NCI-H774 (cell line): ENCODE measurements at regions not wholly inside any gene's neighbourhood (a gene's known extent, or its start where the extent isn't known, plus 50 kb on each side); places are given as distances from the start of the nearest gene placed in this dataset.

ENCODE experiments used
- DNase-seq: peaks from one replicate; lab custom pipeline; 2025; lab: John Stamatoyannopoulos, UW

GRCh38 chr5:114153833-114154232, 208.0 kb upstream of the KCNN2 start:
- no peak for DNase-seq

- DNase-seq, result no peak
These were observed 195.8 kb upstream of the KCNN2 start for GRCh38 chr5:114166081-114166480.

GRCh38 chr5:114174131-114174530, 187.7 kb upstream of the KCNN2 start:
- no peak for DNase-seq

DNA sequence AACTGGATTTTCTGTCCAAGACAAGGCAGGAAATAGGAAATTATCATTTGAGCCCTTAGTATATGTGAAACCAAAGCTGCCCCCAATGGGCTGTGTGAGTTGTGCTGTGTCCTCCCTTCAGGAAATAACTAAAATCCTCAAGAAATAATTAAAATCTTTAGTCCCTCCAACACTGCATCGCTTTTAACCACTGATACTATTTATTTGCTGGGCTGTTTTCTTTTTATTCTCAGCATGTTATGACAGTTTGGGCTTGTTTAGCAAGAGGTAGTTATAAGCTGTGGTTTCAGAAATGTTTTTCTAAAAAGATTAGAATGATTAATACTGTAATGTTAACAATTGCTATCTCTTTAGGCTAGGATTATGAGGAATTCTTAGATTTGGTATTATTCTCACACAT, 187.0 kb upstream of the KCNN2 start:
- no peak for DNase-seq

DNA sequence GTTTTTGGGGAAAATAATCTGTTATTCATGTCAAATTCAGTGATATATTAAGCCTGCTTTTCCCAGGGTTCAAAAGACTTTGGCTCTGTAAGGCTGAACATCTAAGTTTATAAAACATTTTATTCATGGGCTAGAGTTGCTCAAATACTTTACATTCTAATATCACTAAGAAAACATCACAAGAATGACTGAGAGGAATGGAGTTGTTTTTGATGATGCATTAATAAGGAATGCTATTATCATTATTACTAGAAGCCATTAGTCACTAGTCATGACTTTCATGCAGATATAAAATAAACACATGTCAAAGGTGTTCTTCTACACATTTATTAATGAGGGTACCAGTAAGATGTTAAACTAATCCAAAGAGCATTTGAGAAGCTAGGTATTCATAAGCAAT, 185.5 kb upstream of the KCNN2 start:
- no peak for DNase-seq

- no peak for DNase-seq
These were observed 182.7 kb upstream of the KCNN2 start for GRCh38 chr5:114179134-114179533.

- no peak for DNase-seq
These were observed 177.9 kb upstream of the KCNN2 start for GRCh38 chr5:114184006-114184405.

DNA sequence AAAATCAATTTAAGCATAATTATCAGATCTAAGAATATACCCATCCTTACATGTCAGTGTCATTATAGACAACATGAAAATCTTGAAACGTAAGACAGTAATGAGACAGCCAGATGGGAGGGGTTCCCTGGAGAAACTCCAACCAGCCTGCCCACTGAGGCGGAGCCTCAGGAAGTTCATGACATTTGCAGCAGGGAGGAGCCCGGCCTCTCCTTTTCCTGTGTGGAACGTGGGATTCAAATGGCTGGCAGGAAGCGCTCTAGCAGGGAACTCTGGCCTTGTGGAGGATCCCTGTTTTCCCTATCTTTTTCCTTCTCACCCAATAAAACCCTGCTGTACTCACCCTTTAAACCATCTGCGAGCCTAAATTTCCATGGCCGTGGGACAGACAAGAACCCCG, 176.6 kb upstream of the KCNN2 start:
- no peak for DNase-seq

DNA sequence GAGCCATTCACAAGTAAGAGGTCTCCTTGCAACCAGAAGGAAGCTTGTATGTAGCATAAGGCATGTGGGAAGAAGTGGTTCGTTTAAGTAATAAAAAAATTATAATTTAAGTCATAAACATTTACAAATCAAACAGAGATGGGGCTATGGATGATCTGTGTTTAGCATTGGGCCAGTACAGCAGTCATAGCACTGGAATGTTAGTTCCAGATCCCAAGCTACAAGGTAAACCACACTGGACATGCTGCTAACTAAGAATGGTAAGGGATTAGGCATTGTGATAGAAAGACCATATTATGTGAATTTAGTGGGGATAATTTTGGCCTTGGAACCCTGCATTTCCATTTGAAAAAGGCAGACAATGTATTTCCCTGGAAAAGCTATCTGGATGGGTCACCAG, 170.4 kb upstream of the KCNN2 start:
- DNase-seq, result no peak

DNA sequence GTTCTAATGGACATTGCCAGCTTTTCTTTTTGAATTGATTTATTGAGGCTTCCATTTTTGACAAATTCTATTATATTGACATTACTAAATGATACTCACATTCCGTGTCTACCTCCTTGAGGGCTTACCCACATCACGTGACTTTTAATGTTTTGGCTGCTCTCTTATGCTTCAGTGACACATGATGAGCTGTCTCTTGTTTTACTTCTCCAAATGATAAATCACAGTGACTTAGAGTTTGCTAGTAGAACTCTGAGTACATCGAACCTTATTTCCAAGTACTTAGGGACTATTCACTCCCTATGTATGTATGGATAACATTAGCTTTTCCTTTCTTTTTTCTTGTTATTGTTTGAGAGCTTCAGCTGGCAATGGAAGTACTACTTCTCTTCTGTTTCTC, 169.8 kb upstream of the KCNN2 start:
- DNase-seq, result no peak

DNA sequence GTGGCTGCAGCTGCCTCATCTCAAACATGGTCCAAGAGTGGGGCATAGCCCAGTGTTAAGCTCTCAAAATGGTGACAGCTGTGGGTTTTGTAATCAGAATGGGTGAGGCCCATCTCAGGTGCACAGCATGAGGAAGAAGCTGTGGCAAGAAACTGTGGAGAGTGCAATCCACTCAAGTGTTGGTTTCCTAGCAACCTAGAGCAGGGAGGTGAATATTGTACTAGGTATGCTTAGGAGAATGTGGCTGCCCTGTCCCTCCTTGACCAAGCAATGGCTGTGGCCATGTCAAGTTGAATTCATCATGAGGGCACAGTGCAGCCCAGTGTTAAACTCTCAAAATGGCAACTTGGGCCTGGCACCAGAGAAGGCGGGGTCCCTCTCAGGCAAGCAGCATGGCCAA, 160.5 kb upstream of the KCNN2 start:
- no peak for DNase-seq

DNA sequence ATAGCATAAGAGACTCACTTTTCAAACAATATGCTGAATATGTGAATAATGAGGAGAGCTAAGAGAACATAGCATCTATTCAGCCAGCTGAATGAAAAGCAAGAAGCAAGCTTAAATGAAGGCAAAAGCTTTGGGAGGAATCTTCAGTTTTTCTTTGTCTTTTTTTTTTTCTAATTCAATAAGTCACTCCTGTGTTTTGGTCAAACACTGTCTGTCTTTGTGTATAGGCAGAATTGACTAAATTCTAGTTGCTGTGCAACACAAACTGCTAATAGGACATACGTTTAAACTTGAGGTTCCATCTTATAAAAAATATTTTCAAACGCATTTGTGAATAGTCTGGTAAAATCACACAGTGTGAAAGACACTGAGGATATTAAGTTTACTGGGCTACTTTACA, 156.9 kb upstream of the KCNN2 start:
- DNase-seq, result no peak

DNA sequence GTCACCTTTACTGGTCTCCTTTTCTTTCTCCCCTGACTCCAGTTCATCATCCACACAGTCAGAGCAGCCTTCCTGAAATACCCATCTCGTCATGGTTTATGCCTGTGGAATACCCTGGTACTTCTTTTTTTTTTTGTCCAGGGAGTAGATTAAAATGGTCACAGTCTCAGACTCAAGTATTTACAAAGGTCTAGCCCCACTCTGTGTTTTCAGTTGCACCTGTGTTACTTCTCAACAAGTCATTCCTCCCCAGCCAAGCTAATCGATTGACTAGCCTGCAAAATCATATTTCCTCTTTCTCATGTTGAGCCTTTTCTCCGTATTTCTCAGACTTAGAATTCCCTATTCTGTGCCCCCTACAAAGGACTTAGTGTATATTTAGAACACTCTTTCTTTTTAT, 155.2 kb upstream of the KCNN2 start:
- DNase-seq, result no peak

DNA sequence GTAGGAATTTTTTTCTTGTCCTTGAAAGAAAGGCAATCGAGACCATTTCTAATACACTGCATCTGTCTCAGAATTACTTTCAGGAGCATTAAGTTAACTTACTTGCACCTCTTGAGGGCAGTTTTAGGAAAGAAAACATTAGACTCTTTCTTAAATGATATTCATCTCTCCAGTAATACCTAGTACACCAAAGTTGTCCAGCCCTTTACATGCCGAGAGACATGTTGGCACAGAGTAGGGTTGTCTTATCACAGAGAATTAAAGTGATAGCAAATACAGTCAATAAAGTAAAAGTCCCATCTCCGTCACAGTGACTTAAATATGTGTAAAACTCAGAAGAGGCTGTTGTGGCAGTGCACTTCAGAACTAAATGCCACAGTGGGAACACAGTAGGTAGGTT, 154.3 kb upstream of the KCNN2 start:
- DNase-seq, result no peak

GRCh38 chr5:114208120-114208519, 153.8 kb upstream of the KCNN2 start:
- no peak for DNase-seq

DNA sequence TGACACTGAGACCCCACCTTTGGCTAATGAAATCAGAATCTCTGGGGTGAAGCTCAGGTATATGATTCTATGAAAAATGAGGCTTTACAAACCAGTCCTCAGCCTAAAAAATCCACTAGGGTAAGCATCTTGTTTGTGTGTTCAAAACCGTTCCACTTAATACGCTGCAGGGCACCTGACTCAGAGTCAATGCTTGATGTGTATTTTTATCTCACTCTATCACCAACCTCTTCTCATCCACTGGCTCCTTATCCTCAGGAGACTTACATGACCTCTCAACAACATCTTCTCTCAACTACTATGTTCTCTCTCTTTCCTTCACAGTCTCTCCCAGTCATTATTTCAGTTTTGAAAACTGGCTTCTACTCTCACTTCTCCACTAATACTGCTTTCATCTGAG, 153.3 kb upstream of the KCNN2 start:
- DNase-seq, result no peak

DNA sequence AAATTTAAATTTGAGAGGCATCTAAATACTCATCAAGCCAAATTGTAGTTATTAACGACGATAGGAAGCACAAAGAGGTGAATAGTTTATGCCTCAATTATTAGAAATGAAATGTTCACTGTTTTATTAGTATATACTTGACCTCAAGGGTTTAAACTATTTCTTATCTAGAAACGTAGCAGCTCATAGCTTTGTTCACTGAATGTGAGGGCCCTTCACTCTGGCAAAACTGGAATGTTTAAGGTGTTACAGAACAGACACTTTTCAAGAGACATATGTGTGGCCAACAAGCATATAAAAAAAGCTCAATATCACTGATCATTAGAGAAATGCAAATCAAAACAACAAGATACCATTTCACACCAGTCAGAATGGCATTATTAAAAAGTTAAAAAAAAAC, 151.2 kb upstream of the KCNN2 start:
- no peak for DNase-seq

DNA sequence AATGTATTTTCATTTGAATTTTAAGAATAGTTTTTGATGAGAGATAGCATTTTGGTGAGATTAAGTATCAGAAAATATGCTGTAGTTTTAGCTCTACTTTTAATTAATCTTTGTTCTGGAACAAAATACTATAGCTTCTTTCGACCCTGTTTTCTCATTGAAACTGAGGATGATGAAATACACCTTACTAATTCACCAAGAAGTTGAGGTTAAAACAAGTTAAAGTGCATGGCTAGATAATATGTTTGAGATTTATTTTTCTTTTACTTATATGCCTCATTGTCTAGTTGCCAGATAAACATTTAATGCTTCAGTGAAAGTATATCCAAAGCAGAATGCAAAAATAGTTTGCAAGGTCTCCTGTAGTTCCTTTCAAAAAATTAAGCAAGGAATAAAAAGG, 140.1 kb upstream of the KCNN2 start:
- no peak for DNase-seq

- no peak for DNase-seq
These were observed 138.0 kb upstream of the KCNN2 start for GRCh38 chr5:114223866-114224265.

DNA sequence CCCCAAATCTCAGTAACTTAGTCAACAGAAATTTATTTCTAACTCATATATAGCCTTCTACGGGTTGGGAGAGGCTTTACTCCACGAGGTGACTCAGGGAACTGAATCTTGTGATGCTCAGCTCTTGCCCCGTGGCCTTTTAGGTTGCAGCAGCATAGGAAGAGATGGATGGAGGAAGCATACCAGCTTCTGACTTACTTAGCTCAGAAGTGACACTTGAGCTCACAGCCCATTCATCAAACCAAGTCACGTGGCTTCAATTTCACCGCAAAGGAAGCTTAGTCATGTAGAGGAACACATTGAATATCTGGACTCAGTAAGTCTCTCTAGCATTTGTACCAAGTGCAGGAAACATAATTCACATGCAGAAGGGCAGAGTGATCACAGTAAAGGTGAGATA, 124.1 kb upstream of the KCNN2 start:
- no peak for DNase-seq

GRCh38 chr5:114238771-114239313, 123.0 kb upstream of the KCNN2 start:
- DNase-seq, result no peak

GRCh38 chr5:114243281-114243971, 118.4 kb upstream of the KCNN2 start:
- no peak for DNase-seq

DNA sequence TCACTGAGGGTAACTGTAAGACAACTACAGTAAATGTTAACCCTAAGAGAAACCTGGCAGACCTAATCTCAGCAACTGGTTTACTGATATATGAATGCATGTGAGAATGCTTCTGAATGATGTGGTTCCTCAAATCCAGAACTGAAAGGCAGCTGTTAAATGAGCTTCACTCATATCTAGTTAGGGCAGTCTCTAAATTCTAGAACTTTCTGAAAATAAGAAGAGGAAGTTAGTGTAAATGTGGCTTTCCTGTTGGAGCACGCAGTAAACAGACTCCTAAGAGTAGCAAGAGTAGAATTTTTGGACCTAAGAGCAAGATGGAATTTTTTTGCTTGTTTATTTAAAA, 117.9 kb upstream of the KCNN2 start:
- no peak for DNase-seq

DNA sequence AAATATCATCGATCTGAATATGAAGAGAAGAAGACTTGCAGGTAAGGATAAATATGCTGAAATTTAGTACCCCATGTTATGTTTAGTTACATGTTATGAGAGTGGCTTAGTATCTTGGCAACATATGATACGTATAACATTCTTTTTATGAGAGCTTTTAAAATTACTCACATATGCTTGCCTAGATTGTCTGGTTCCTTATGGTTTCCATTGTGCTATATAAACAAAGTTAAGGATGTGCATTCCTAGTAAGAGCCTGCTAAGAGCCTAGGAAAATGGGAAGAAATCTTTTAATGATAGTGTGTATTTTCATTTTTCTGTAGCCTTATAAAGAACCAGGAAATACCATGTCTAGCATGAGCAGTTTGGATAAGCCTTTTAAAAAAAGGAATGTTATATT, 112.0 kb upstream of the KCNN2 start:
- no peak for DNase-seq

GRCh38 chr5:114250536-114250935, 111.3 kb upstream of the KCNN2 start:
- no peak for DNase-seq
